Stimulated activated CD4-positive, alpha-beta T cell treated with anti-CD3 and anti-CD28 coated beads, Interleukin-12 subunit alpha, Interleukin-12 subunit beta, amount 100 ng/mL, for 24 hours (primary cell): ENCODE measurements at regions not wholly inside any gene's neighbourhood (a gene's known extent, or its start where the extent isn't known, plus 50 kb on each side); places are given as distances from the start of the nearest gene placed in this dataset.
A peak's percentile ranks its signal among the peaks of the same experiment; 100 is the strongest.

Experiments used
- DNase-seq, 2 experiments: peaks; one replicate each; pipeline ENCODE4 v3.0.0-alpha.2; 2020; ENCODE audit warnings: low read depth in 2 of 2

- no peak for DNase-seq
These were observed 637.6 kb downstream of the MID1IP1 start for GRCh38 chrX:39438603-39439602.

GRCh38 chrX:39439906-39440798 is 638.9 kb downstream of the MID1IP1 start:
- no peak for DNase-seq

- no peak for DNase-seq
These were observed 639.6 kb downstream of the MID1IP1 start for GRCh38 chrX:39440799-39441284.

GRCh38 chrX:39442332-39442731 is 641.1 kb downstream of the MID1IP1 start:
- no peak for DNase-seq

GRCh38 chrX:39443240-39443639 is 642.0 kb downstream of the MID1IP1 start:
- no peak for DNase-seq

- peak; percentile 11 to 49 for DNase-seq
These were observed 644.1 kb downstream of the MID1IP1 start for GRCh38 chrX:39445336-39445735.

GRCh38 chrX:39449352-39449751 is 648.1 kb downstream of the MID1IP1 start:
- DNase-seq, result no peak

GRCh38 chrX:39450234-39450977 is 647.4 kb downstream of the BCOR start:
- no peak for DNase-seq

- DNase-seq, result no peak
These were observed 646.7 kb downstream of the BCOR start for GRCh38 chrX:39451046-39451445.

- no peak for DNase-seq
These were observed 645.4 kb downstream of the BCOR start for GRCh38 chrX:39452401-39452800.

- DNase-seq, result no peak
These were observed 643.7 kb downstream of the BCOR start for GRCh38 chrX:39453889-39454621.

GRCh38 chrX:39456894-39457604 is 640.7 kb downstream of the BCOR start:
- DNase-seq, result no peak

GRCh38 chrX:39458779-39459178 is 639.0 kb downstream of the BCOR start:
- DNase-seq, result no peak

GRCh38 chrX:39459204-39459603 is 638.6 kb downstream of the BCOR start:
- no peak for DNase-seq

GRCh38 chrX:39459952-39460351 is 637.8 kb downstream of the BCOR start:
- no peak for DNase-seq

GRCh38 chrX:39460499-39460898 is 637.3 kb downstream of the BCOR start:
- no peak for DNase-seq

GRCh38 chrX:39462835-39463234 is 634.9 kb downstream of the BCOR start:
- DNase-seq, result no peak

- no peak for DNase-seq
These were observed 633.5 kb downstream of the BCOR start for GRCh38 chrX:39464253-39464652.

- DNase-seq, result no peak
These were observed 632.3 kb downstream of the BCOR start for GRCh38 chrX:39465467-39465866.

- DNase-seq, result no peak
These were observed 631.9 kb downstream of the BCOR start for GRCh38 chrX:39465906-39466305.
